GM12874 (cell line): ENCODE measurements at regions not wholly inside any gene's neighbourhood (a gene's known extent, or its start where the extent isn't known, plus 50 kb on each side); places are given as distances from the start of the nearest gene placed in this dataset.

Experiments used
- TF ChIP-seq, protein P1 (sequence below): IDR thresholded peaks from 2 replicates; pipeline ENCODE4 v1.5.1; 2011; ENCODE audit warnings: low read depth, mild to moderate bottlenecking, control low read depth, low read length, moderate library complexity; ENCODE audit not compliant: insufficient read depth

DNA sequence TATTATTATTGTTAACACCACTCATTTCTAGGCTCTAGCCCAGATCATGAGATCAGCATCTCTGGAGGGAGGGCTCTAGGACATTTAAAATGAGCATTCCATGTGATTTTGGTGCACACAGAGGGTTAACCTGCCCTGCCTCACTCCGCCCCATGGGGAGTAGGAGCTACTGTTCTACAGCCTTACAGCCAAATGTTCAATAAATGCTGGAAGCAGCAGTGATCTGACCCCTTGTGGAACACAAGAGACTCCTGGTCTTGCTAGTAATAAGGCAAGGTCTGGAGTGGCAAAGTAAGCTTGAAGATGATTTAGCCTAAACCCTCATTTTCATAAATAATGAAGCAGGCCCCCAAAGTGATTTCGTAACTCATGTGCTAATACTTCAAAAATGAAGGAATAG, 166.4 kb upstream of the EOMES start:
- TF ChIP-seq, protein P1, sequence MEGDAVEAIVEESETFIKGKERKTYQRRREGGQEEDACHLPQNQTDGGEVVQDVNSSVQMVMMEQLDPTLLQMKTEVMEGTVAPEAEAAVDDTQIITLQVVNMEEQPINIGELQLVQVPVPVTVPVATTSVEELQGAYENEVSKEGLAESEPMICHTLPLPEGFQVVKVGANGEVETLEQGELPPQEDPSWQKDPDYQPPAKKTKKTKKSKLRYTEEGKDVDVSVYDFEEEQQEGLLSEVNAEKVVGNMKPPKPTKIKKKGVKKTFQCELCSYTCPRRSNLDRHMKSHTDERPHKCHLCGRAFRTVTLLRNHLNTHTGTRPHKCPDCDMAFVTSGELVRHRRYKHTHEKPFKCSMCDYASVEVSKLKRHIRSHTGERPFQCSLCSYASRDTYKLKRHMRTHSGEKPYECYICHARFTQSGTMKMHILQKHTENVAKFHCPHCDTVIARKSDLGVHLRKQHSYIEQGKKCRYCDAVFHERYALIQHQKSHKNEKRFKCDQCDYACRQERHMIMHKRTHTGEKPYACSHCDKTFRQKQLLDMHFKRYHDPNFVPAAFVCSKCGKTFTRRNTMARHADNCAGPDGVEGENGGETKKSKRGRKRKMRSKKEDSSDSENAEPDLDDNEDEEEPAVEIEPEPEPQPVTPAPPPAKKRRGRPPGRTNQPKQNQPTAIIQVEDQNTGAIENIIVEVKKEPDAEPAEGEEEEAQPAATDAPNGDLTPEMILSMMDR, result no peak

DNA sequence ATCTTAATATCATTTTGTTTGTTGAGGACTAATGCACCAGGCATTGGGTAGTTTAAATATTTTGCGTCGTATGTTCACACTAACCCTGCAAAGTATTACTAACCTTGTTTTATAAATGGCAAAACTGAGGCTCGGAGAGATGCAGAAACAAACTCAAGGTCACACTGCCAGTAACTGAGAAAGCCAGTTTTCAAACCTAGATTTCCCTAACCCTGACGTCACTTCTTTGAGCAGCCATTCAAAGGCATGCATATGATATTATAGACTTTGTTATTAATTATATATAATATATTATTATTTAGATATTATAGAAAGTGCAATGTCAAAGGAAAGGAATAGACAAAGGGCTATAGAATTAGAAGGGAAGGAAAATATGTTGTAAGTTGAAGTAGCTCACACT, 167.6 kb upstream of the EOMES start:
- TF ChIP-seq, protein P1, result no peak

DNA sequence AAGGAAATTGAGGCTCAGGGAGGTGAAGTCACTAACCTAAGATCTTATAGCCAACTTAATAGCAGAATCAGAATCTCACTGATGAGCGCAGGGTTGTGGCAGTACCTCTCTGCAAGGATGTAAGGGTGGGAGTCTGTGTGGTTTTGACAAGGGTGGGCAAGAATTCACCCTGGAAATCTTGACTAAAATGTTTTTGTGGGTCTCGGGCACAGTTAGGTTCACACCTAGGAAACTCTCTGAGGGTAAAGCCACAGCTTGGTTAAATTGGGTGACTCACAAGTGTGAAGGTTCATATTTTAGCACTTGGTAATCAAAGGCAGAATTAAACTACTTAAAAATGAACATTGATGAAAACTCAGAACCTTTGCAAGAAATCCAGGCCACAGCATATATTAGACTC, 178.2 kb upstream of the EOMES start:
- TF ChIP-seq, protein P1, result no peak

DNA sequence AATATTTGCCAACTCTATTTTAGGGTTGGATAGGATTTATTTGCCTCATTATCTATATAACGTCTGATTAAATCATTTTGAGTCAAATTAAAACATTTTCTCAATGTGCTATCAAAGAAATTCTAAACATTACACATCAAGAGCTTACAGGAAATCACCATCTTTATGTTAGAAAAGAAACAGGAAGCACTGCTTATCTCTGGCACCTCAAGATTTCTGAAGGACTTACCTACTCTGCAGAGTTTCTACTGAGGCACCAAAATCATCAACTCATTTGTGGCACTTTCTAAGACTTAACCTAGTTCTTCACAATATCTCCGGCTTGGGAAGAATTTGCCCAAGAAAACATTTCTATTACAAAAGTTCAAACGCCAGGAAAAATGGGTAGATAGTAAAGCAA, 181.3 kb upstream of the EOMES start:
- TF ChIP-seq, protein P1, result no peak

DNA sequence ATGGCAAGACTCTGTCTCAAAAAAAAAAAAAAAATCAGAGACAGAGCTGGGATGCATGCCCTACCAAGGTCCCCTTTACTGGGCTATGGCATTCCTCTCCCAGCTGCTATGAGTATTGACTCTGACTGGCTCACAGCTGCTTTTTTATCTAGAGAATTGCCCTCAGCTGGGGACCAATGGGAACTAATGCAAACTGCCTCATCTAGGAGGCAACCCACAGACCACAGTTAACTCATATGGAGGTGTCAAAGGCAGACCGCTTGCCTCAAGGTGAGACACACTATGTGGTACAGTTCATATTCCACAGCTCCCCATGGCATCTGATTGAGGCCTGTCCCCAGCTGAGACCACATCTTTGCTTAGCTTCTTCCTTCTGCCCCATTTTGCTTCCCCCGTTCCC, 183.5 kb upstream of the EOMES start:
- TF ChIP-seq, protein P1, result no peak

DNA sequence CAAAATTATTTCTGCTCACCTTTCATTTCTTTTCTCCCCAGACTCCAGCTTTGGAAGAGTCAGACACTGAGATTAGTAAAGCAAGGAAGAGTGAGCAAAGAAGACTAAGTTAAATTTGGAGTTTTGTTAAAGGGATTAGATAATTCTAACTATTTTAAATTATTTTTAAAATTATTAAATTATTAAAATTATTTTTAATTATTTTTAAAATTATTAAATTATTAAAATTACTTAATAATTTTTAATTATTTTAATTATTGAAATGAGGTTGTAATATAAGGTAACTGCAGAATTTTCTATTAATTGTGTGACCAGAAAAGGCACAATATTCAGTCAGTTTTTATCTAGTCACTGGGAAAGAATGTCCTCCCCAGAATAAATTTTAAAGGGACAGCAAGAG, 185.0 kb upstream of the EOMES start:
- TF ChIP-seq, protein P1, result no peak

DNA sequence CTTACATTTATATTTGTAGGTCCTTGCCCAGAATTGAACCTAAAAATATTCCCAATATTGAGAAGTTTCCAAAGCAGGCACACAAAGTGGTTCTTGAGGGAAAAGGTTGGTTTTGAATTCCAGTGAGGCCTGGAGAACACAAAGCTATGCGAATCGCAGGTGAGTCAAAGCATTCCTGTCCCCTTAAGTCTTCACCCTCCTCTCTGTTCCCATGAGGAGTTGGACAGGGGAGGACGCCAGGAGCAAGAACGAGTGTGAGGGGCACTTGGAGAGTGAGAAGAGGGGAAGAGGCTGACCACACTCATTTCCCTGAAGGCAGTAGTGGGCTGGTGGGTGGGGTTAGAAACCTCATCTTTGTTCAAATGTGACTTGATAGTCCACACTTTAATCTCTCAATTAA, 185.8 kb upstream of the EOMES start:
- TF ChIP-seq, protein P1, result no peak

DNA sequence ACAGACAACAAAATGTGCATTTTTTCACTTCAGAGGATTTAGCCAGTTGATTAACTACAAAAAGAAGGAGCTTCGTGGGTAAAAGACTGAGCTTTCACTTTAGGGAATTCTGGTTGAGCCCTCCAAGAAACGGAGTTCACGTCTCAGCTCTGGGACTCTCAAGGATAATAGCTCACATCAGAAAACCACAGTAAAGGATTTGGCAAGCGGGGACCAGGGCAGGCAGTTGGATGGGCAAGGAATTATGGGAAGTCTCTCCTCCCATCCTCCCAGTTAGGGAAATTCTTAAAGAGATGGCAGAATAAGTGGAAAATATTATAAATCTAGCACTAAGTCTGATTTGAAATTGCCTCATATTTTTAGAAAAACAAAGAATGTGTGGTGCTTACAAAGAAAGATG, 188.3 kb upstream of the EOMES start:
- TF ChIP-seq, protein P1, result no peak
